NCI-H1417 treated with DMSO at 0.1 percent for 48 hours (cell line): ENCODE measurements at regions not wholly inside any gene's neighbourhood (a gene's known extent, or its start where the extent isn't known, plus 50 kb on each side); places are given as distances from the start of the nearest gene placed in this dataset.

Experiments used
- DNase-seq: peaks from one replicate; lab custom pipeline; 2025; lab: John Stamatoyannopoulos, UW

DNA sequence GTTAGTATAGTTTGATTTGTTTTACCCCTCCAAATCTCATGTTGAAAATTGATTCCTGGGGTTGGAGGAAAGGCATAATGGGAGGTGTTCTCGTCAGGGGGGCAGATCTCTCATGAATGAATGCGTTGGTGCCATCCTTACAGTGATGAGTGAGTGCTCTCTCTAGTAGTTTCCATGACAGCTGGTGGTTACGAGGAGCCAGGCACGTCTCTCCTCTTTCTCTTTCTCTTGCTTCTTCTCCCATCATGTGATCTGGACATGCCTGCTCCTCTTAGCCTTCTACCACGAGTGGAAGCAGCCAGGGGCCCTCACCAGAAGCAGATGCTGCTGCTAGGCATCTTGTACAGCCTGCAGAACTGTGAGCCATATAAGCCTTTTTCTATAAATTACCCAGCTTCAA, 454.1 kb downstream of the EFNA5 start:
- DNase-seq, result no peak

DNA sequence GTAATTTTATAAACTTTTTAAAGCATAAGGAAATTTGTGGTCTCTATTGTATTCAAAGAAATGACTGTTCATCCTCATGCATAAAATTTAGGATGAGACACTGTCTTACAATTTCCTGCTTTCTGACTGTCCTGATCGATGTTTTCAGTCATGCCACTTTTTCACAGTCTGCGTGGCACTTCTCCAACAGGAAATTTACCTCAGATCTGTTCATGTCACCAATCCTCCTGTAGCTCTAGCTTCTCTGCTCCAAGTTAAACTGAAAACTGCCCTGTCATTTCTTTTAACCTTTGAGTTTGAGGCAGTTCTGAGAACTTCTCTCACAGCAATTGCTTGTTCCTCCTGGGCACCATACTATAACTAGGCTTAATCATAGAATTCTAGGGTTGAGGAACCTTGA, 455.1 kb downstream of the EFNA5 start:
- no peak for DNase-seq

DNA sequence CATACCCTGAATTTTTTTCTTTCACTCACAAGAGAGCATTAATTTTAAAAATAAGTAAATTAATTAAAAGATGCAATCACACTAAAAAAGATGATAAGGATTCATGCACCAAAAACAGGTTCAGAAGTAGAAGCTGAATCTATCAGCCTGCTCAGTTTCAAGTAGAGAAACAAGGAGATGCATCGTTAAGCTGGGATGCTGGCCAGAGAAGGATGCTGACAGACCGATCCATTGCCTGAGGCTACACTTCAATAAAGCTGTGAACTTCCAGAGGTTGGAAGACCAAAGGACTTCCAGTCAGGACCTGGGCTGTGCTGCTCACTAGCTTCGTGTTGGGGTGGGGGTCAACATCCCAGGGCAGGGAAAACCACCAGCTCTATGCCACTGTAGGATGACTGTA, 457.7 kb downstream of the EFNA5 start:
- no peak for DNase-seq

DNA sequence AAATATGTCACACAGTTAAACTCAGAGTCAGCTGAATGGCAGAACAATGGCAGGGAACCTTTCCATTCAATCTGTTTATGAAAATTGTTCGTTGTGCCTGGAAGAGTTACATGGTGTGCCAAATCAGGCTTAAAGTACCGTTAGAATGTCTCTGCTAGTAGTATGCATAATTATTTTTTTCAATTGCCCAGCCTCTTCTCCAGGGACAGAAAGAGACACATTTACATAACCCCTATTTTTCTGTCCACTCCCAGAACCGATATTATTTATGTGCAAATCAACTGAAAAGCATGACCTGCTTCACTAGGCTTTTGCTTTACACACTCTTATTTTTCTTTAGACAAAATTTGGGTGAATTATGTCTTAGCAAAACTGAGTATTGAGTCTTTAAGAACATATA, 459.1 kb downstream of the EFNA5 start:
- DNase-seq, result no peak

DNA sequence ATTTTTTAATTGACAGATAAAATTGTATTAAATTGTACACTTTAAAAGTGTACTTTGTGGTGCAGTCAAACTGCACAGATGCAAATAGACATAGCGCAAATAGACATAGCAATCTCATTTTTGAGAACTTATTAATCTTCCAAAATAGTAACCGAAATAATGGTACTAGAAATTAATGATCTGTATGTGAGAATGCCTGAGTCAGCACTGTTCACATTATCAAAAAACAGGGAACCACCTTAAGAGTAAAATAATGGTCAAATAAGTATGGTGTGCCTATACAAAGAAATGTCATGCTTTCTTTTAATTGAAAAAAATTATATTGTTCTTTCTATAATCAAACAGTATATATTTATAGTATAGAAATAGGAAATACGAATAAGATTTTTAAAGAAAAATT, 461.9 kb downstream of the EFNA5 start:
- no peak for DNase-seq

DNA sequence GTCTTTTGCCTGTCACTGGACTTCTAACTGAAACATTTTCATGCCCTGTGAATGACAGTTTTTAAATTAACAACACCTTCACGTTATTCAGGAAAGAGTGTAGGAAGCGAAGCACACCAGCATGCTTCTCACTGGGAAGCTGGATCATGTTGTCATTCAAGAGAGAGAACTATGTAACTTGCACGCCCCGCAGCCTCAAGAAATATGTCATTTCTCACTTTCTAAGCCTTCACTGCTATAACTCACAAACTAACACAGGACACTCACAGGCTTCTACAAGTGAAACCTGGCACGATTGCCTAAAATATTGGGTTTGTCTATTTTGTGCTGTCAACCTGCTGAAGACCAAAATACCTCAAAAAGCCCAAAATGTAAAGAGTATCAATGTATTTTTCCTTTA, 466.3 kb downstream of the EFNA5 start:
- no peak for DNase-seq

DNA sequence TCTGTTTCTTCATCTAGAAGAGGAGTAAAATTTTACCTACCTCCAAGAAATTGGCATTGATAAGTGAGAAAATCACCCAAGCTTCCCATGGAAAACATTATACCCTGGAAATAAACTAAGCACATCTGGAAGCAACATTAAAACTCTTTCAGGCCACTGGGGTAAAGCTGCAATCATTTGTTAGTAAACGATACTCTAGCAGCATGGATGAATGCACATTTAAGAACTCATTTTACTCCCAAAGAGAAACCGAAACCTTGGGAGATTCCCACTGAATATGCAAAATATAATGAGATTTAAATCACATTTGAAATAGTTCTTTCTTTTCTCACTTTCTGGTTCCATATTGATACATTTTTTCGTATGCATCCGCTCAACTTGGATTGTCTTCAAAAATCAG, 467.5 kb downstream of the EFNA5 start:
- no peak for DNase-seq

DNA sequence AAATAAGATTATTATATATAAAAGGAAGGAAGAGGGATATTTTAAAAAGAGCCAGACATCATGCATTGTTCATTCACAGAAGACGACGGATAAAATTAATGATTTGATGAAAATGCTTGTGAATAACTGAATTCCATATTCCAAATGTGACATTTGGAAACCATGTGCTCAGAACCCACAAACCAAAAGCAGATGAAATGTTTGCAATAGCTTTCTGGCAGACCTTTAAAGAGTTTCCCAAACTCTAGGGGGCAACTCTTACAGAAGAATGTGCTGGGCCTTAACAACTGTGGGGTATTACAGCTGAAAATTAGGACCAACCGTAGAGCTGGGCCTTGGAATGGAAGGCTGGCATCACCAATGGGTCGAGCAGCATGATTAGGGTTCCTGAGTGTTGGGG, 471.0 kb downstream of the EFNA5 start:
- DNase-seq, result no peak

DNA sequence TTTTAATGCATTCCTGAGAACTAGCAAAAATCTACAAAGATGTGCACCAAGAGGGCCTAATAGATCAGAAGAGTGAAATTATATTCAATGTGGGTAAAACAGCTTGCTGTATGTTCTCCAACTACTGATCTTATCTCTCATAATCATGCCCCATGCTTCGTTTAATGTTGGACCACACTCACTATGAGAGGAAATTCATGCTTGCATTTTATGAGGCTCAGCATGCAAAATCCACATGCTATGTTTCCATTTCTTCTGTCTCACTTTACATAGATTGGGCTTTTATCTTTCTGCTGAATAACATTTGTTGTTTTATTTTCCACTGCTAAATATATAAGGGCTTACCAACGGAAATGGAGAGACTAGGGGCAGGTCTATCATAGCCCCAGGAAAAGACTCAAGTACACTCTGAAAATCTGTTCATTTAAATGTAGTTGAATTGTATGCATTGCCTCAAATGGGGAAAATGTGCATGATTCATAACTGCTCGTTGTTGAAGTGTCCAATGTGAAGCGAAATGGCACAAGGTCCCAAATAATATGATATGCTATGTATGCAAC, 474.2 kb downstream of the EFNA5 start:
- no peak for DNase-seq

DNA sequence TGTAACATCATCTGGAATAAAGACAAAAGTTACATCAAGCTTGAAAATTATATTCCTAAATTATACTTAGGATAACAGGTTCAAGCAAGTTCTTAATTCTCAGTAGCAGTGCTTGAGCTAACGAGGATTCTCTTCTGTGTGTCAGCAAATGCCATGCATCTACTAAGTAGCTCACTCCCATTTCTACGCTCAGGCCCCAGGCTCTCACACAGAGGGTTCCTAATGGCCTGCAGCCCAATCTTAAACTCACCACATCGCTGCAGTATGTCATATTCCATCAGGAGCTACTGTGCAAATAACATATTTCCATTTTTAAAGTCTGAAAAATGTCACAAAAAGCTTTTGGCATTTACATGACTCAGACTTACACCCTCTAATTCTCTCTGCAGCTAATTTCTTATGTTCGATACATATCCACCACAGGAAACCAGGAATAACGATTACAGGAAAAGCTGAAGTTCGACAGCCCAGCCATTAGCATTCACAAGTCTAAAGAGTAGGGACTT, 474.8 kb downstream of the EFNA5 start:
- no peak for DNase-seq

DNA sequence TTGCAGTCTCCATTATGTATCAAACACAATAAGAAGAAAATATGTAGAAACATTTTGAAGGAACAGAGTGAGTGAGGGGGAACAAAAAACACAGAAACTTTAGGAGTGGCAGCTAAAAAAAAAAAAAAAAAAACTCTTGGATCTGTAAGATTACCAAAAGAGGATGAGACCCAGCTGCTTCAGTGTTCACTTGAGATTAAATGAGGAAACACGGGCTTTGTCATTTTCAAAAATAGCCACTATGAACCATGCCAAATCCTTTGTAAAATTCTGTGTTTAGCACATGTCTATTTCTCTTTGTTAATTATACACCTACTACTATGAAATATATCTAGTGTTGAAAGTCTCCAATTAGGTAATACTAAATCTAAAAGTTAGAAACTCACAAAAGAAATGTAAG, 485.9 kb downstream of the EFNA5 start:
- no peak for DNase-seq

DNA sequence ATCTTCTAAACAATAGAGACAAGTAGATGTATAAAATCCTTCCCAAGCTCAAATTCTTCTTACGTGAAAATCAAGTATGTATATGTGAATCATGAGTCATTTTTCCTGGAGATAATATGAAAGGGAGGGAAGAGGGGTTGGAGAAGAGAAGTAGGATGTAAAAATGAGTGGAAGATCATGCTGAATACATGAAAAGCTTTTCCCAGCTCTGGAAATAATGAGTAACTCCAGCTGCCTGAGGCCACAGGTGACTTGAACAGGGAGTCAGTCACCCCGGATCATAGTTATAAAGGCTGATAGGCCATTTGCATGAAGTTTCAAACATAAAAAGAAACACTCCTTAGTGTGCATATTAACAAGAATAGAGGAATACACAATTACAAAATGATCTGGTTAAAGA, 486.7 kb downstream of the EFNA5 start:
- no peak for DNase-seq

DNA sequence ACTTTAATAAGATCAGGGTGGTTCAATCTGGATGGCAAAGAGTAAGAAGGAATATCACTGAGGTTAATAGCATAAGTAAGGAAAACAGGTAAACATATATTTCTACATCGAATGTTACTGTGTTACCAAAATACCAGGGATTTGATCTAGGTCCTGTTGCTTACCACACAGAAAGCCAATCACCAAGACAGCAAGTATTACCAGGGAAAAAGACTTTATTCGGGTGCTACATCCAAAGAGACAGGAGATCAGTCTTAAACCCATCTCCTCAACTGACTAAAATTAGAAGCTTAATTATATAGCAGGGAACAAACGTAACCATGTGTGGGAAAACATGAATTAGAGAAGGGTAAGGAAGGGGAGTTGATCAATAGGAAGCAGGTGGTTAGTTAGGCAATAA, 500.1 kb downstream of the EFNA5 start:
- DNase-seq, result no peak

DNA sequence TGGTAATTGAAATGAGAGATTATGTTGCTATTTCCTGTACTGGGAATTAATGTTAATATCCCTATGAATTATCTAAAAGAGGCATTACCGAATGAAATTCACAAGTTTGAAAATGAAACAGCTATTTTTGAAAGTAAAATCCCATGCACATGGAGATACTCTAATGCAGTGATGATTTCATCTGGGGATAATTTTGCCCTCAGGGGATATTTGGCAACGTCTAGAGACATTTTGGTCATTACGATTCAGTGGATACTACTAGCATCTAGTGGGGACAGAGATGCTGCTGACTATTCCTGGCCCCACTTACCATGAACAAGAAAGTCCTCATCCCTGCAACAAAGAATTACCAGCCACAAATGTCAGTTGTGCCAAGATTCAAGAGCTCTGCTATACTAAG, 500.9 kb downstream of the EFNA5 start:
- DNase-seq, result no peak

DNA sequence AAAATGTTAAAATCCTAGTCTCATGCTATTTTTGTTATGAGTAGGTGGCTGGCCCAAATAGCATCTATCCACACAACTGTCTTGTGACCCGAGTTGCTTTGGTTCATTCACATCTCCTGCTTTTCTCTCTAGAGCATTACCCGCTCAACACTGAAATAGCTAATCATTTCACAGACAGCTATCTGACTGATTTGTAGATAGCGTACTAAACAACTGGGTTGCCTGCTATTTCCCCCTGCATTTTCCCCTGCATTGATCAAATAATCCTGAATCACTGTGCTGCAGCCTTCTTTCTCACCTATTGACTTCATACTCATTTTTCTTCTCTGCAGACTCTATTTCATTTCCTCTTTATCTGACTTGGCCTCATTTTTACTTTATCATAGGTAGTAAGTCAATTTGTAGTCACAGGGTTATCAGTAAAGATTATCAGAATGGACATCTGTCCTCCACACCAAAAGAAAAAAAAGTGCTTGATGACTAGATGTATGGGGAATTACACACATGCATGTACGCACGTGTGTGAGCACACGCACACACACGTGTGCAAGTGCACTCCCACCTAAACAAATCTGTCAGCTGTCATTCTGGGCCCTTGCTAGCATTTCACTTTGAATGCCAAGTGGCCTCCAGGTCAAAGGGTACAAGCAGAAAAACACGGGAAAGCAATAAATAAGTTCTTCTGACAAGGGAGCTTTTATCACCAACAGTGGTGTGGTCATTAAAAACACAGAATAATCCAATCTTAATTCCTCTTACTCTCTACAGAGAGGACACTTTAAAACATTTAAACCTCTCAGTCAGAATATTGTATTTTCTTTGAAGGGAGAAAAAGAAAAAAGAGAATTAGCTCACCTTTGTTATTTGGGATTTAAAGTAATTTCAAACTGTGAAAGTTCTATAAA, 501.6 kb downstream of the EFNA5 start:
- DNase-seq, result no peak

DNA sequence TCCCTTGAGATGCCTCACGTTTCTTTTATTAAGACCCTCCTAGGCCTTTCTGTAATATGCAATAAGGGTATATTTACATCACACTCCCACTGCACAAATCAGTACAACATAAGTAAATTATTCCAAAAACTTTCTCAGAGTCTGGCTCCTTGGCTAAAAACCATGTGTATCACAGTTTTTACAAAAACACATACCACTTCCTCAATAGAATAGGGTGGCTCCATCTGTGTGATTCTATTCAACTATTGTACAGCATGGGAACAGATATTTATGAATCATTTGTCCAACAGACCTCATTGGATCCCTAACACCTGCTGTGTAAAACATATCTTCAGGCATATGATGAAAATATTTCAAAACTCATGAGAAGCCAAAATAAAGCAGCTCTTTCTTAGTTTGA, 502.7 kb downstream of the EFNA5 start:
- DNase-seq, result no peak

DNA sequence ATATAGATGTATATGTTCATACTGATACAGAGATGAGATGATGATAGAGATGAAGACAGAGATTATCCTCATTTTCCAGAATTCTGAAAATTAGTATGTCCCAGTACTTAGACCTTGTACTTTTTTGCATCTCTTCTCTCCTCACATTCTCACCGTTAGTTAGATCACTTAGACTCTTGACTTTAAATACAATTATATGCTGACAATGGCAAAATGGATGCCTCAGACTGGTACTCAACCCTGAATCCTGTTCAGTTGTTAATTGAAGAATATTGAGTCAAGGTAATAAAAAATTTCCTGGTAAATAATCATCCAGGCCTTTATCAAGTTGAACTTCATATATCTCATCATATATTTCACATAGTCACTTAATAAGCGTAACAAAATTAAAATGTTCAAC, 505.4 kb downstream of the EFNA5 start:
- DNase-seq, result no peak

DNA sequence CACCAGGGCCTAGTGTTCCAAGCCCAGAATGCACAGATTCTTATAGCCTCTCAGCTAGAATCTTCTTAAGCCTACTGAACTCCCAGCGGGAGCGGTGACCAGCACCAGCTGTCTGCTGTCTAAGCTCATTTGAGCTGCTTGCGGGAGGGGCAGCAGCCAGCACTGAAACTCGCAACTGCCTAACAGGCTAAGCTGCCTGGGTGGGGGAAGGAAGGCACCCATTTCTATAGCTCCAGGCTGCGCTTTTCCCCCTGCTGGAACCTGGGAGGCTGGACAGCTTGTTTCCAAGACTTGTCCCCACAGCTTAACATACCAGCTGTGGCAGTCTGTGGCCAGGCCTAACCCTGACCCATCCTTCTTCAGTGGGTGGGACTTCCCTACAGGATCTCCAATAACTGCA, 512.9 kb downstream of the EFNA5 start:
- no peak for DNase-seq

DNA sequence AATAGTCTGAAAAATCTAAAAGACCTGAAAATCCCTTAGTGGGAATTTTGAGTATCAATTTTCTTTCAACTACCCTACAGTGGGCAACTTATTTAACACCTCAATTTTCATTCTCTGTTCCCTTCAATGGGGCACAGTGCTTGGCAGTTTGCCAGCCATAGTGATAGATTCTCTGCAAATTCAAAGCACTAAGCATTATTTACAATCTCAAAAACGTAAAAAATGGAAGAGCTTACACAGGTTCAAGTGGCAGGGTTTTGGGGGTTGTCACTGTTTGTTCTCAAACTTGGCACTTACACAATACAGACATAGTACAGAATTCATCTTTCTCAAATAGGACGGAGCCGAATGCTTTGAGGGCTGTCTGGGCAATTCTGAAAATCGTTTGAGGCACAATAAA, 515.0 kb downstream of the EFNA5 start:
- DNase-seq, result no peak

DNA sequence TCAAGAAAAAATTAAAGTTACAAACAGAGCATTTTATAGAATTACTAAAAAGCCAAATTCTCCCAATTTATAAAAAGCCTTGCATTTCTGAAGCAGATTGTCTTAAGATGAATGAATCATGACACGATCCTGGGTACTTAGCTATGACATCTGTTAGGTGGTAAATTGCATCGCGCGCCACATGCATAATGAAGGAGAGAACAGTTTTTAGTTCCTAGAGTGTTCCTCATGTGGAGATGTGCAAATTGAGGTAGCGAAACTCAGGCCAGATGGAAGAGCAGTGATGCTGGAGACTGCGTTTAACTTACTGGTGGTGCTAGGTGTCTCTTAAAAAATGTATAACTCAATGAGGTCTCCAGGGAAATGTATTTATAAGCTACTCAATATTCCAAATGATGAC, 516.1 kb downstream of the EFNA5 start:
- no peak for DNase-seq

DNA sequence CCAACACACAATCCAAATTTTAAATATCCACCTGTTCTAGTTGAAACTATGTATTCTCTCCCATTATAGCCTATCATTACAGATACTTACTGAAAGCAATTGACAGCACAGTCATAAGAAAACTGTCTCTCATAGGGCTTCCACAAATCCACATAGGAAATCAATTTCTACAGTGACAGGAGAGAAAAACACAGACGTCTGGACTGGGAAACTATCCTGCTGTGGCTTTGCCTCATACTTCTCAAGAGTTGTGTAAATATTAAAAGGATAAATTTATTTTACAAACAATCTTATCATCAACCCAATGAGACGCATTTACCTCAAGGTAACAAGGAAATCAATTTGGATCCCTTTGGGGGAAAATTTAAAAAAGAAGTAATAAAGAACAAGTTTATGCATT, 517.5 kb downstream of the EFNA5 start:
- no peak for DNase-seq

DNA sequence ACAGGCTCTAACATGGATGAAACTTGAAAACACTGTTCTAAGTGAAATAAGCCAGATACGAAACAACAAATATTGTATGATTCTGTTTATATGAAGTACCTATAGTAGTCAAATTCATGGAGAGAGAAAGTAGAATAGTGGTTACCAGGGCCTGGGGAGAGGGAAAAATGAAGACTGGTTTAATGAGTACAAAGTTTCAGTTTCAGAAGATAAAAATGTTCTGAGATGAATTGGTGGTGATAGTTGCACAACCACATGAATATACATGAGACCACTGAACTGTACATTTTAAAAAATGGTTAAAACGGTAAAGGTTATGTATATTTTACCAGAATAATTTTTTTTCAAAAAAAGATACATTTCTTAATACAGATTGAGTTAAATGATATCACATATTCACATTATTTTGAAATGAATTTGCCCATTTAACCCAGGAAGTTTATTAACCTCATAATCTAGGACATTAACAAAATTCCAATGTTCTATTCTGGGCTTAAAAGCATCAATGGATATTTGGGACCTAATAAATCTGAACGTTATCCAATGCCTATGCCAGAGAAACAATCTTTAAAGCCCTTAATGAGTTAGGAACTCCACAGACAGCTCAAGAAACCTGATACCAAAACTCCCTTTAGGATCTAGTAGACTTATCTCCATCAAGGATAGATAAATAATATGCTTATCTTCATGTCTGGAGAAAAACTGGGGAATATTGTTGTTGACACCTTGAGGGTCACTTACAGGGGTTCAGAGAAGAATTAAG, 521.3 kb downstream of the EFNA5 start:
- no peak for DNase-seq

DNA sequence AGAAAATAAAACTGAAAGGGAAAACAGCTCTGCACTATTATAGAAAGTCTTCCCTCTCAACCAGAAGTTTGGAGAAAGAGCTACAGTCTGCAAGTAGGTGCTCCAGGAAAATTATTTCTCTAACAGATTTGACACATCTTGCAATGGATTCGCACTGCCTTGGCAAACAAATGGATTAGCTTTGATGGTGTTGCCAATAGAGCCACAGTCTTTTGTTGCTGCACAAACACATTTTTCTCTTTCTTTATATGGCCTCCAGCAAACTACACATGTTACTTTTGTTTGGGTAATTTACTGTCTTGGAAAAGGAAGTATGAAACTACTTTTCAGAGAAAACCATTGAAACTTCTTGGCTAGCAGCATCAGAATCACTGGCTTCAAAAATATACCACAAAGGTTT, 523.1 kb downstream of the EFNA5 start:
- no peak for DNase-seq
